ENCODE measurements at regions not wholly inside any gene's neighbourhood (a gene's known extent, or its start where the extent isn't known, plus 50 kb on each side); places are given as distances from the start of the nearest gene placed in this dataset.

GRCh38 chr5:116702776-116703175 lies 128.2 kb upstream of the SEMA6A start:
- TF ChIP-seq CTCF (IDR thresholded peaks at IDR 0.05): no peak
- TF ChIP-seq EZH2phosphoT487 (IDR thresholded peaks at IDR 0.05): no peak
- no peak for TF ChIP-seq EZH2 (IDR thresholded peaks at IDR 0.05)

All from neural progenitor cell (in vitro differentiated cells).